A172 (cell line): ENCODE measurements at regions not wholly inside any gene's neighbourhood (a gene's known extent, or its start where the extent isn't known, plus 50 kb on each side); places are given as distances from the start of the nearest gene placed in this dataset.
"Not testable (repeated sequence)": the region's sequence is repeated elsewhere in the genome, so short reads cannot be mapped to it uniquely, and the experiment has no call there.

Experiments
- DNase-seq: peaks from one replicate; pipeline ENCODE4 v3.0.0-alpha.2; 2015; ENCODE audit warnings: low spot score

GRCh38 chr6:28838634-28839442 lies 84.9 kb downstream of the TRIM27 start:
- DNase-seq = peak; percentile 84

GRCh38 chr6:28839443-28840120 lies 84.2 kb downstream of the TRIM27 start:
- DNase-seq = no peak

GRCh38 chr6:28841290-28841689 lies 82.5 kb downstream of the TRIM27 start:
- DNase-seq = no peak

GRCh38 chr6:28848756-28849155 lies 75.0 kb downstream of the TRIM27 start:
- not testable (repeated sequence) for DNase-seq
